Panc1 (cell line): ENCODE measurements at regions not wholly inside any gene's neighbourhood (a gene's known extent, or its start where the extent isn't known, plus 50 kb on each side); places are given as distances from the start of the nearest gene placed in this dataset.

Experiments
- ATAC-seq: fragments of 200-7000 bp; cut with Tn5 transposase; 2 replicates; pipeline ENCODE4 v1.9.1; 2020; ENCODE audit warnings: mild to moderate bottlenecking, moderate library complexity
- BruUV-seq: library from RNA; stranded (reverse); fragments of 400-500 nt; replicated peaks from 2 replicates; lab custom pipeline; 2021; lab: Mats Ljungman, UMichigan
- CTCF ChIA-PET: fragments of 300-600 bp; sonication (Branson Sonifier 250); formaldehyde crosslinking; loops from one replicate; lab custom pipeline; 2022; ENCODE audit warnings: antibody characterized with exemption; lab: Charles Lee
- POLR2A ChIA-PET: fragments of 300-600 bp; sonication (Branson Sonifier 250); formaldehyde crosslinking; loops from one replicate; lab custom pipeline; 2022; ENCODE audit warnings: antibody characterized with exemption; lab: Charles Lee
- DNase-seq: peaks from one replicate; pipeline ENCODE4 v3.0.0-alpha.2; 2010; ENCODE audit warnings: low read depth, low spot score
- H3K27ac ChIP-seq: 2 replicates; pipeline ENCODE4 v1.5.1; 2011; ENCODE audit warnings: mild to moderate bottlenecking, low read length, inconsistent platforms
- H3K27me3 ChIP-seq: fragments of 200-500 bp; sonication (Bioruptor generic); 2 replicates; pipeline ENCODE4 v1.6.0; 2014; ENCODE audit warnings: low read length, inconsistent platforms; ENCODE audit not compliant: control insufficient read depth, insufficient read depth
- H3K36me3 ChIP-seq: fragments of 200-500 bp; sonication (Bioruptor generic); 2 replicates; pipeline ENCODE4 v1.5.1; 2014; ENCODE audit warnings: inconsistent platforms, mild to moderate bottlenecking, low read length, moderate library complexity; ENCODE audit not compliant: control insufficient read depth, insufficient read depth
- H3K4me1 ChIP-seq: 2 replicates; pipeline ENCODE4 v1.5.1; 2011; ENCODE audit warnings: inconsistent platforms, mild to moderate bottlenecking, low read length, moderate library complexity; ENCODE audit not compliant: control insufficient read depth, insufficient read depth
- H3K4me3 ChIP-seq, 2 experiments: 2 replicates each; pipeline ENCODE4 v1.5.1; 2011 to 2012; ENCODE audit warnings: low read depth in 2 of 2, low read length in 2 of 2, mild to moderate bottlenecking in 2 of 2, inconsistent platforms in 1 of 2, moderate library complexity in 1 of 2
- H3K9me3 ChIP-seq: fragments of 200-500 bp; sonication (Bioruptor generic); 2 replicates; pipeline ENCODE4 v1.5.1; 2014; ENCODE audit warnings: low read depth, mild to moderate bottlenecking, inconsistent platforms, low read length, moderate library complexity; ENCODE audit not compliant: control insufficient read depth, insufficient read depth
- POLR2AphosphoS5 ChIP-seq: IDR thresholded peaks from 2 replicates; pipeline ENCODE4 v1.6.1; 2012; ENCODE audit warnings: mild to moderate bottlenecking, low read depth, low read length, moderate library complexity
- SIN3A ChIP-seq: IDR thresholded peaks from 2 replicates; pipeline ENCODE4 v1.6.1; 2012; ENCODE audit warnings: low read depth, mild to moderate bottlenecking, low read length, moderate library complexity, borderline replicate concordance; ENCODE audit not compliant: insufficient read depth
- TCF7L2 ChIP-seq: IDR thresholded peaks from 2 replicates; pipeline ENCODE4 v1.6.1; 2011; ENCODE audit warnings: mild to moderate bottlenecking, low read depth, low read length, inconsistent platforms
- in situ Hi-C: cut with HindIII; loops from 2 replicates; pipeline ENCODE4 v1.10.0; 2016; ENCODE audit warnings: low sequenced_read_pairs, low pct_unique_long_range_greater_than_20kb
- intact Hi-C: fragments of 100-400 bp; cut with micrococcal nuclease; formaldehyde crosslinking; loops from one replicate; pipeline ENCODE4 v1.10.0; 2022; ENCODE audit not compliant: unreplicated experiment
- TF ChIP-seq, protein P1 (sequence below), 2 experiments: IDR thresholded peaks; 2 replicates each; pipeline ENCODE4 v1.6.1; 2011 to 2012; ENCODE audit warnings: low read depth in 2 of 2, control low read depth in 1 of 2, low read length in 1 of 2, mild to moderate bottlenecking in 1 of 2, moderate library complexity in 1 of 2; ENCODE audit not compliant: insufficient read depth in 1 of 2
- TF ChIP-seq, protein P2 (sequence below): fragments of 450-650 bp; IDR thresholded peaks from 2 replicates; pipeline ENCODE4 v1.5.1; 2017; ENCODE audit warnings: mild to moderate bottlenecking

DNA sequence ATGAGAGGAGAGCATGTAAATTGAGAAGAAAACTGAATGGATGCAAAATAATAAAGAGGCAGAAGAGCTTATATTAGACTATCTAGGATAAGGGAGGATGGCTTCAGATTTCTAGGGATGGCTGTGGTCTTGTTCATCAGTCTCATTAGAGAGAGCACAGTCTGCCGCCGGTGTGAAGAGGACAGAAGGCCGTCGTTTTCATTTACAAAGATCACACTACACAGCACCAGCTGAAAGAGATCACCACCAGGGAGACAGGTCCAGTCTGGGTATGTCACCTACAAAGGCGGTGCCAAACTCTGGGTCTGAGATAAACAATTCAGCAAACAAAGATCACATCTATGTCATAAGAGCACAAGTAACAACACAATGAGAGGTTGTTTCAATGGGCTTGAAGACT is 1222.3 kb upstream of the SLC10A2 start:
- Histone ChIP-seq H3K36me3 (no peaks in the 10 kb centered on the region), H3K9me3 (no peaks in the 10 kb centered on the region), H3K4me1 (no peaks in the 10 kb centered on the region), H3K4me3 (no peak overlapping the region), H3K27ac (no peak overlapping the region), H3K27me3 (no peaks in the 10 kb centered on the region)
- POLR2A ChIA-PET = no interaction called here
- no TSS peak for BruUV-seq
- TF ChIP-seq, protein P1, sequence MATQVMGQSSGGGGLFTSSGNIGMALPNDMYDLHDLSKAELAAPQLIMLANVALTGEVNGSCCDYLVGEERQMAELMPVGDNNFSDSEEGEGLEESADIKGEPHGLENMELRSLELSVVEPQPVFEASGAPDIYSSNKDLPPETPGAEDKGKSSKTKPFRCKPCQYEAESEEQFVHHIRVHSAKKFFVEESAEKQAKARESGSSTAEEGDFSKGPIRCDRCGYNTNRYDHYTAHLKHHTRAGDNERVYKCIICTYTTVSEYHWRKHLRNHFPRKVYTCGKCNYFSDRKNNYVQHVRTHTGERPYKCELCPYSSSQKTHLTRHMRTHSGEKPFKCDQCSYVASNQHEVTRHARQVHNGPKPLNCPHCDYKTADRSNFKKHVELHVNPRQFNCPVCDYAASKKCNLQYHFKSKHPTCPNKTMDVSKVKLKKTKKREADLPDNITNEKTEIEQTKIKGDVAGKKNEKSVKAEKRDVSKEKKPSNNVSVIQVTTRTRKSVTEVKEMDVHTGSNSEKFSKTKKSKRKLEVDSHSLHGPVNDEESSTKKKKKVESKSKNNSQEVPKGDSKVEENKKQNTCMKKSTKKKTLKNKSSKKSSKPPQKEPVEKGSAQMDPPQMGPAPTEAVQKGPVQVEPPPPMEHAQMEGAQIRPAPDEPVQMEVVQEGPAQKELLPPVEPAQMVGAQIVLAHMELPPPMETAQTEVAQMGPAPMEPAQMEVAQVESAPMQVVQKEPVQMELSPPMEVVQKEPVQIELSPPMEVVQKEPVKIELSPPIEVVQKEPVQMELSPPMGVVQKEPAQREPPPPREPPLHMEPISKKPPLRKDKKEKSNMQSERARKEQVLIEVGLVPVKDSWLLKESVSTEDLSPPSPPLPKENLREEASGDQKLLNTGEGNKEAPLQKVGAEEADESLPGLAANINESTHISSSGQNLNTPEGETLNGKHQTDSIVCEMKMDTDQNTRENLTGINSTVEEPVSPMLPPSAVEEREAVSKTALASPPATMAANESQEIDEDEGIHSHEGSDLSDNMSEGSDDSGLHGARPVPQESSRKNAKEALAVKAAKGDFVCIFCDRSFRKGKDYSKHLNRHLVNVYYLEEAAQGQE (IDR thresholded peaks at IDR 0.05; ENCODE audit: insufficient read depth in 1 of 2, low read depth in 2 of 2, low read length in 1 of 2) = no peak
- TF ChIP-seq TCF7L2 (no peak), POLR2AphosphoS5 (no peak), SIN3A (no peak)
- TF ChIP-seq, protein P2, sequence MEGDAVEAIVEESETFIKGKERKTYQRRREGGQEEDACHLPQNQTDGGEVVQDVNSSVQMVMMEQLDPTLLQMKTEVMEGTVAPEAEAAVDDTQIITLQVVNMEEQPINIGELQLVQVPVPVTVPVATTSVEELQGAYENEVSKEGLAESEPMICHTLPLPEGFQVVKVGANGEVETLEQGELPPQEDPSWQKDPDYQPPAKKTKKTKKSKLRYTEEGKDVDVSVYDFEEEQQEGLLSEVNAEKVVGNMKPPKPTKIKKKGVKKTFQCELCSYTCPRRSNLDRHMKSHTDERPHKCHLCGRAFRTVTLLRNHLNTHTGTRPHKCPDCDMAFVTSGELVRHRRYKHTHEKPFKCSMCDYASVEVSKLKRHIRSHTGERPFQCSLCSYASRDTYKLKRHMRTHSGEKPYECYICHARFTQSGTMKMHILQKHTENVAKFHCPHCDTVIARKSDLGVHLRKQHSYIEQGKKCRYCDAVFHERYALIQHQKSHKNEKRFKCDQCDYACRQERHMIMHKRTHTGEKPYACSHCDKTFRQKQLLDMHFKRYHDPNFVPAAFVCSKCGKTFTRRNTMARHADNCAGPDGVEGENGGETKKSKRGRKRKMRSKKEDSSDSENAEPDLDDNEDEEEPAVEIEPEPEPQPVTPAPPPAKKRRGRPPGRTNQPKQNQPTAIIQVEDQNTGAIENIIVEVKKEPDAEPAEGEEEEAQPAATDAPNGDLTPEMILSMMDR = no peak
- DNase-seq (no peak), ATAC-seq (no peak)
- in situ Hi-C loops (no loop called here), intact Hi-C loops (no loop called here)
- CTCF ChIA-PET = no interaction called here

DNA sequence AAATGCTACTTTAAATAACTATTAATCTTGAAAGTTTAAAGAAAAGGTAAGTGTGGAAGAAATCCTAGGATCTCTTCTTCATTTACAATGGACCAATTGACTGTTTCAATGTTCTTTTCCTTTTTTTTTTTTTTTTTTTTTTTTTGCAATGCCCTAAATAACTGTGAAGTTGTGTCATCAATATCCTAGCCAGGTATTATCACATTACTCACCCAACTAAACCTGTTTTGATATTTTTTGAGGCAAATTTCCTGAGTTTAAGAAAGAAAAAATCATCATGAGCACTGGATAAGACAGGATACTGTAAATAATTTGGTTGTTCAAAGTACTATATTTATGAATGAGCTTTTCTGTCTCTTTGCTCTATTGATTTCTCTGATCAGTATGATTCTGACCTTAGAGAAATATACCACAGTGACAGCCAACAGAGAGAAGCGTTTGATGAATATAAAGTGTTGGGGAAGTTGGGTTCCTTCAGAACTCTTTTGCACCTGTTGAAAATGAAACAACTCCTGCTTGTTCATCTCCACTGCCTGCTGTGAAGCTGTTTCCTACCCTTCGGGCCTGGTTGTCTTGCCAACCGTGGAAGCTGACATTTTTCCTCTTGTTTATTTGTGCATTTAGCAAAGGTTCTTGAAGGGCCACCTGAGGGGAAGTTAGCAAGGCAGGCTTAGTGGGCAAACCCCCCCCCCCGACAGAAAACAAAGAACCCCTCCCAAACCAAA is 1220.5 kb upstream of the SLC10A2 start:
- CTCF ChIA-PET = interaction anchor here (0.5 kb wide), 1 partner anchor 65 kb away, joined by 7 read pairs; no protein-coding TSS in a partner anchor
- POLR2A ChIA-PET = no interaction called here
- no peak for DNase-seq
- Histone ChIP-seq H3K9me3 (no peaks in the 10 kb centered on the region), H3K4me1 (no peaks in the 10 kb centered on the region), H3K27me3 (no peaks in the 10 kb centered on the region), H3K36me3 (no peaks in the 10 kb centered on the region), H3K4me3 (no peak overlapping the region), H3K27ac (no peak overlapping the region)
- no peak for TF ChIP-seq SIN3A
- no peak for TF ChIP-seq TCF7L2
- TF ChIP-seq, protein P2 = no peak
- TF ChIP-seq, protein P1 (IDR thresholded peaks at IDR 0.05; ENCODE audit: insufficient read depth in 1 of 2, low read depth in 2 of 2, low read length in 1 of 2) = no peak
- no peak for TF ChIP-seq POLR2AphosphoS5
- no peak for ATAC-seq
- no TSS peak for BruUV-seq
- in situ Hi-C loops (no loop called here), intact Hi-C loops (no loop called here)
